ENCODE measurements at regions not wholly inside any gene's neighbourhood (a gene's known extent, or its start where the extent isn't known, plus 50 kb on each side); places are given as distances from the start of the nearest gene placed in this dataset.
A peak's percentile ranks its signal among the peaks of the same experiment; 100 is the strongest.

DNA sequence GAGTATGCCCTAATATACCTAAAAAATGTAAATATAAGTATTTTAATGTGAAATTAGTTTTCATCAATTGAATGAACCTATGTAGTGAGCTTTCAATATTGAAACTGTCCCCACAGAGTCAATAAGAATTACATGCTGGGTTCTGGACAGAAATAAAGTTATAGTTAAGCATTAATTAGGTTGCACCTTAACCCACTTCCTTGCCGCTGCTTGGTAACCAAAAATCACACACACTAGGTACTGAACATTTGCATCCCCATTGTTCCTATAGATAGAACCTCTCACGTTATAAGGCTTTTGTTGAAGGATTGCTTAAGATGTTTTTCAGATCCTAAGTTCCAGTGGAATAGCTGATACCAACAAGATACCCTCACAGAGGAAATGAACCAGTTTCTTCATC is 237.1 kb upstream of the OPRM1 start:
- no peak overlapping the region for H3K9ac ChIP-seq (ENCODE audit: low read depth in 2 of 2, low read length in 2 of 2)
- TF ChIP-seq, protein P1, sequence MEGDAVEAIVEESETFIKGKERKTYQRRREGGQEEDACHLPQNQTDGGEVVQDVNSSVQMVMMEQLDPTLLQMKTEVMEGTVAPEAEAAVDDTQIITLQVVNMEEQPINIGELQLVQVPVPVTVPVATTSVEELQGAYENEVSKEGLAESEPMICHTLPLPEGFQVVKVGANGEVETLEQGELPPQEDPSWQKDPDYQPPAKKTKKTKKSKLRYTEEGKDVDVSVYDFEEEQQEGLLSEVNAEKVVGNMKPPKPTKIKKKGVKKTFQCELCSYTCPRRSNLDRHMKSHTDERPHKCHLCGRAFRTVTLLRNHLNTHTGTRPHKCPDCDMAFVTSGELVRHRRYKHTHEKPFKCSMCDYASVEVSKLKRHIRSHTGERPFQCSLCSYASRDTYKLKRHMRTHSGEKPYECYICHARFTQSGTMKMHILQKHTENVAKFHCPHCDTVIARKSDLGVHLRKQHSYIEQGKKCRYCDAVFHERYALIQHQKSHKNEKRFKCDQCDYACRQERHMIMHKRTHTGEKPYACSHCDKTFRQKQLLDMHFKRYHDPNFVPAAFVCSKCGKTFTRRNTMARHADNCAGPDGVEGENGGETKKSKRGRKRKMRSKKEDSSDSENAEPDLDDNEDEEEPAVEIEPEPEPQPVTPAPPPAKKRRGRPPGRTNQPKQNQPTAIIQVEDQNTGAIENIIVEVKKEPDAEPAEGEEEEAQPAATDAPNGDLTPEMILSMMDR (IDR thresholded peaks at IDR 0.05), result no peak
- no peak overlapping the region for H3K4me3 ChIP-seq
- no peak for DNase-seq
- no peaks in the 10 kb centered on the region for H3K36me3 ChIP-seq
- no peaks in the 10 kb centered on the region for H3K27me3 ChIP-seq
- no peak overlapping the region for H3K27ac ChIP-seq
- intact Hi-C loops (cut with DNase I), result no loop called here
- no peaks in the 10 kb centered on the region for H3K4me1 ChIP-seq
- no peaks in the 10 kb centered on the region for H3K9me3 ChIP-seq

DNA sequence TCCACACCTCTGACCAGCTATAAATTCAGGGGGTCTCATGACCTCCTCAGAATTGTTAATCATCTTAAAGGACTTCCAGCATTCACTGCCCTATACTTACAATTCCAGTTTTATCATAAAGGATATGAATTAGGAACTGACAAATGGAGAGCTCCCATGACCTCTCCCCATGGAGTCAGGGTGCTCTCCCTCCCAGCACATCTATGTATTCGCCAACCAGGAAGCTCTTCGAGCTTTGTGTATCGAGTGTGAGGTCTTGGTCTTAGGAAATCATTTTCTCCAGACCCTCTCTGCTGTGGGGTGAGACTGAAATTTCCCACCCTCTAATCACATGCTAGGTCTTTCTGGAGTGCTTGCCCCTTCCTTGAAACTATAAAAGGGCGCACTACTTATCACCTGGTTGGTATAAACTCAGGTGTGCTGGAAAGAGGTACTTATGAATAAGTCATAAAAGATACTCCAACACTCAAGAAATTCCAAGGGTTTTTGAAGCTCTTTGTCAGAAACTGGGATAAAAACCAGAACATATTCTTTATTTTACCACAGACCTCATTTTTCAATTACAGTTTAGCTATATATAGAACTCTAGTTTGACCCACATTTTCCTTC is 238.4 kb upstream of the OPRM1 start:
- Histone ChIP-seq H3K27me3 (no peaks in the 10 kb centered on the region), H3K9me3 (no peaks in the 10 kb centered on the region), H3K9ac (ENCODE audit: low read depth in 2 of 2, low read length in 2 of 2) (no peak overlapping the region), H3K4me3 (no peak overlapping the region), H3K36me3 (no peaks in the 10 kb centered on the region), H3K27ac (no peak overlapping the region), H3K4me1 (no peaks in the 10 kb centered on the region)
- TF ChIP-seq, protein P1 (IDR thresholded peaks at IDR 0.05), result no peak
- intact Hi-C loops (cut with DNase I), result no loop called here
- DNase-seq, result no peak

GRCh38 chr6:153790876-153791473 is 248.1 kb upstream of the OPRM1 start:
- no peak overlapping the region for H3K4me3 ChIP-seq
- no peak for DNase-seq
- no peak overlapping the region for H3K9ac ChIP-seq (ENCODE audit: low read depth in 2 of 2, low read length in 2 of 2)
- H3K36me3 ChIP-seq, result no peaks in the 10 kb centered on the region
- H3K27ac ChIP-seq, result no peak overlapping the region
- intact Hi-C loops (cut with DNase I), result no loop called here
- H3K4me1 ChIP-seq, result no peaks in the 10 kb centered on the region
- no peaks in the 10 kb centered on the region for H3K27me3 ChIP-seq
- no peaks in the 10 kb centered on the region for H3K9me3 ChIP-seq
- TF ChIP-seq, protein P1 (IDR thresholded peaks at IDR 0.05), result no peak

DNA sequence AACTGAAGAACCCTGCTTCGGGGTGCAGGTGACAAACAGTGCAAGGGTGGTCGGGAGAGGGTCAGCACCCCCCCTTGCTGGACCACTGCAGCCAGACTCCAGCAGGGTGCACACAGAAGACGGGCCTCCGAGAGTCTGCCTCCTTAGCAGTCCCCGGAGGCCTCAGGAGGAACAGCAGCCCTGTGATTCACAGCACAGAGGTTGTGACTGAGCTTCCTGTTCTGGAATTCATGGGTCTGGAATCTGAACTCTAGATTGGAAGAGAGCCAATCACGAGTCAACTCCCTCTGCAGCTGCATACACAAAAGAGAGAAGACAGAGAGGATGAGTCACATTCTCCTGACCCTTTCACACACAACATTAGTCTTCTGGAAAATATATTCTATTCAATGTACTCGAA is 249.0 kb upstream of the OPRM1 start:
- peak; percentile 19 for DNase-seq
- Histone ChIP-seq H3K27me3 (no peaks in the 10 kb centered on the region), H3K27ac (no peak overlapping the region), H3K9me3 (no peaks in the 10 kb centered on the region), H3K9ac (ENCODE audit: low read depth in 2 of 2, low read length in 2 of 2) (no peak overlapping the region), H3K4me1 (no peaks in the 10 kb centered on the region), H3K36me3 (no peaks in the 10 kb centered on the region), H3K4me3 (no peak overlapping the region)
- TF ChIP-seq, protein P1 (IDR thresholded peaks at IDR 0.05), result no peak
- intact Hi-C loops (cut with DNase I), result no loop called here

DNA sequence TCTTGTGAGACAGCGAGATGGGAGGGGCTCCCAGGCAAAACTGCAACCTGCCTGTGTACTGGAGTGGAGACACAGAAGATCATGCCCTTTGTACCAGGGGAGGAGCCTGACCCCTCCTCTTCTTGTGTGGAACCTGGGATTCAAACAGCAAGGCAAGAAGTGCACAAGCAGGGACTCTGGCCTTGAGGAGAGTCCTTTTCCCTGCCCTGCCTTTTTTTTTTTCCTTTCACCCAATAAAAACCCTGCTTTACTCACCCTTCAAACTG is 251.8 kb upstream of the OPRM1 start:
- H3K9ac ChIP-seq (ENCODE audit: low read depth in 2 of 2, low read length in 2 of 2), result no peak overlapping the region
- H3K36me3 ChIP-seq, result no peaks in the 10 kb centered on the region
- intact Hi-C loops (cut with DNase I), result no loop called here
- H3K4me3 ChIP-seq, result no peak overlapping the region
- H3K9me3 ChIP-seq, result no peaks in the 10 kb centered on the region
- H3K27me3 ChIP-seq, result no peaks in the 10 kb centered on the region
- TF ChIP-seq, protein P1 (IDR thresholded peaks at IDR 0.05), result no peak
- no peak overlapping the region for H3K27ac ChIP-seq
- peak; percentile 75 for DNase-seq
- no peaks in the 10 kb centered on the region for H3K4me1 ChIP-seq
